Activated naive CD4-positive, alpha-beta T cell treated with anti-CD3 and anti-CD28 coated beads, Interleukin-2, amount 50 U/mL, for 72 hours (primary cell): ENCODE measurements at regions not wholly inside any gene's neighbourhood (a gene's known extent, or its start where the extent isn't known, plus 50 kb on each side); places are given as distances from the start of the nearest gene placed in this dataset.

Experiments used
- ATAC-seq, 2 donors: fragments of 150-1000 bp; cut with Tn5 transposase; 2 replicates each; pipeline ENCODE4 v1.10.0; 2021; ENCODE audit warnings: mild to moderate bottlenecking in 2 of 2, moderate library complexity in 2 of 2
- DNase-seq, 2 donors: peaks; one replicate each; pipeline ENCODE4 v3.0.0; 2021 to 2022; ENCODE audit warnings: low spot score in 2 of 2
- H3K27ac Mint-ChIP-seq, 2 donors: one replicate each; pipeline ENCODE4 v1.8.0; 2022; ENCODE audit warnings: mild to moderate bottlenecking in 2 of 2, mixed read lengths in 2 of 2
- H3K36me3 Mint-ChIP-seq, 2 donors: one replicate each; pipeline ENCODE4 v1.8.0; 2022; ENCODE audit warnings: mixed read lengths in 2 of 2
- H3K9me3 Mint-ChIP-seq, 2 donors: one replicate each; pipeline ENCODE4 v1.8.0; 2022; ENCODE audit warnings: mixed read lengths in 2 of 2

GRCh38 chr1:56315293-56315942 lies 263.9 kb downstream of the PLPP3 start:
- Mint-ChIP-seq H3K36me3 (no peaks in the 10 kb centered on the region), H3K27ac (no peak overlapping the region), H3K9me3 (peaks cover 10 to 14% of the 10 kb centered on the region in 2 donors)
- DNase-seq (no peak), ATAC-seq (no peak)

GRCh38 chr1:56313560-56313959 lies 265.8 kb downstream of the PLPP3 start:
- peaks cover 10 to 14% of the 10 kb centered on the region in 2 donors for H3K9me3 Mint-ChIP-seq
- H3K27ac Mint-ChIP-seq = no peak overlapping the region
- no peak for DNase-seq
- H3K36me3 Mint-ChIP-seq = no peaks in the 10 kb centered on the region
- no peak for ATAC-seq

DNA sequence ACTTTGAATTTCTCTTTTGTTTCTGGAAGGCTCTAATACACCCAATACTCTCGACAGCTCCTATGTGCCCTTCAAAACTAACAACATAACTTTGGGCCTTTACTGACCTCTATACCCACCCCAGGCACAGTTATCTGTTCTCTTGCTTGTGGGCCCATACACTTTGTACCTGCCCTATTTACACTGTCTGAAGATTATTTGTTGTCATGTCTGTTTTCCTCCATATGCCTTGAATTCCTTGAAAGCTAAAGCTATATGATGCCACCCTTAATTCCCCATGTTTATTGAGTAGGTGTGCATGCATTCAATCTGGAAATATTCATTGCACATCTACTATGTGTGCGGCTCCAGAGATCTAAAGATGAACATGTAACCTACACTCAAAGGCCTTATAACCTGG lies 267.6 kb downstream of the PLPP3 start:
- ATAC-seq = no peak
- Mint-ChIP-seq H3K9me3 (peaks cover 15 to 17% of the 10 kb centered on the region in 2 donors), H3K27ac (no peak overlapping the region)

DNA sequence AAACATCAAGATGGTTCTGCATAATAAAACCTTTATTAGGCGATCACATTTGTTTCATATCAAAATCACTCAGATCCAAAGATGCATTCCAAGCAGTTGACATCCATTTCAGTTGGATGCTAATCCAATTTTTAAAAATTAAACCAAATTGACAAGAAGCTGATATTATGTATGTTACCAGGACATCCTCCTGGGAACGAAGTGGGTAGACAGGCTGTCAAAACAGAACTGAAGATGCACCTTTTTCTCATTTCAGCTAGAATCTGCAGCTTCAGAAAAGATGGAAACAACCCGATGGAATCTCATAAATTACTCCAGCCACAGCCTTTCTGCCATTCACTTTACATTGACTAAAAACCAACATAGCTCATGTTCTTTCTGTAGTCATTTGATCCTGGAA lies 268.4 kb downstream of the PLPP3 start:
- no peak for ATAC-seq
- Mint-ChIP-seq H3K36me3 (no peaks in the 10 kb centered on the region), H3K27ac (no peak overlapping the region), H3K9me3 (peaks cover 13 to 15% of the 10 kb centered on the region in 2 donors)
- no peak for DNase-seq

More for the DNA sequence above, 267.6 kb downstream of the PLPP3 start:
- DNase-seq = no peak
- no peaks in the 10 kb centered on the region for H3K36me3 Mint-ChIP-seq

GRCh38 chr1:56309065-56309464 lies 270.3 kb downstream of the PLPP3 start:
- Mint-ChIP-seq H3K9me3 (peaks cover 13 to 19% of the 10 kb centered on the region in 2 donors), H3K36me3 (no peaks in the 10 kb centered on the region), H3K27ac (no peak overlapping the region)
- no peak for ATAC-seq
- DNase-seq = no peak

DNA sequence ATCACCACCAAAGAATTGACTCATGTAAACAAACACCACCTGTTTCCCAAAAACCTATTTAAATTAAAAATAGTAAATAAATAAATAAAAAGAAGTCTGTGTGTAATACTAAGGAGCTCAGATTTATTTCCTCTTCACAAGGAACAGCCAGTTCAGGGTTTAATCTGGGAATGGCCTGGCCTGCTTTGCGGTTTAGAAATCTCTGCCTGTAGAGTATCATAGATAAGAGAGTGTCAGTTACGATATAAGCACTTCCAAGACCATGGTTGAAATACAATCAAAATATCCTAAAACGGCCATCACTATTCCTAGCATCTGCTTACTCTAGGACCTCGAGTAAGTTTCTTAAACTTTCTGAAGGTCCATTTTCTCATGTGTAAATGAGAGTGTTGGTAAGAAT lies 274.4 kb downstream of the PLPP3 start:
- ATAC-seq (no peak), DNase-seq (no peak)
- Mint-ChIP-seq H3K27ac (no peak overlapping the region), H3K9me3 (peaks cover 3 to 8% of the 10 kb centered on the region in 2 donors), H3K36me3 (no peaks in the 10 kb centered on the region)

- Mint-ChIP-seq H3K27ac (no peak overlapping the region), H3K9me3 (peaks cover 3 to 8% of the 10 kb centered on the region in 2 donors), H3K36me3 (no peaks in the 10 kb centered on the region)
- no peak for DNase-seq
- no peak for ATAC-seq
Measured at GRCh38 chr1:56303805-56304204, 275.6 kb downstream of the PLPP3 start.

DNA sequence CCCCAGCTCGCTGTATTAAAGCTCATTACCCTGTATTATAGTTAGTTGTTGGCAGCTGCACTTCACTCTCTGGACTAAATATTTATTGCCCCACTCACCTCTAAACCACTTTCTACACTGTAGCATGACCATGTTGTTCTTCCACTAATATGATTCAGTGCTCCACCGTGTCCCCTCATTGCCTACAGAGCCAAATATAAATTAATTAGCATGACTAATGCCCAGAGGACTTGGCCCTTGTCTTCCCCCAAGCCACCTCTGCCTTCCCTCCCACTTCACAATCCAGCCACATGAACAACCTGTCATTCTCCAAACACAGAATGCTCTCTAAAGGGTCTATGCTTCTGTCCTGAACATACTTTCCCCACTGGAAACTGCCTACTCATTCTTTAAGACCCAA lies 276.5 kb downstream of the PLPP3 start:
- H3K36me3 Mint-ChIP-seq = no peaks in the 10 kb centered on the region
- no peak for DNase-seq

GRCh38 chr1:56301791-56302190 lies 277.6 kb downstream of the PLPP3 start:
- H3K27ac Mint-ChIP-seq = no peak overlapping the region
- DNase-seq = no peak

More for the DNA sequence above, 276.5 kb downstream of the PLPP3 start:
- Mint-ChIP-seq H3K27ac (no peak overlapping the region), H3K9me3 (peaks cover 3 to 8% of the 10 kb centered on the region in 2 donors)
- no peak for ATAC-seq

DNA sequence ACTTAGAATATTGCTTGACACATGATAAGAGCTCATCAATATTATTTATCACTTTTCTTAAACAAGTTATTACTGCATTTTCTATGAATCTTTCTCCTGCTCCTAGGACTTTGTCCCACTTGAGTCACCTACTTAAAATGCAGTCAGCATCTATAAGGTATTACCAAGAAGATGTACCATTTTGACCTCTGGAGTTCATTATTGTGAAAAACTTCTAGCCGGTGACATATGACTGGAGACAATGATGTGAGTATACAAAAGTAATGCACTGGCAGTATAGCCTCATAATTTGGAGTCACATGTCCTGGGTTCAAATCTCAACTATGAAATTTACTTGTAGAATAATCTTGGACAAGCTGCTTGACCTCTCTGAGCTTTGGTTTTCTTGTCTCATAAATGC lies 278.5 kb downstream of the PLPP3 start:
- no peak for DNase-seq
- peaks cover 0 to 4% of the 10 kb centered on the region in 2 donors for H3K9me3 Mint-ChIP-seq

More at GRCh38 chr1:56301791-56302190, 277.6 kb downstream of the PLPP3 start:
- H3K9me3 Mint-ChIP-seq = peaks cover 0 to 4% of the 10 kb centered on the region in 2 donors
- no peak for ATAC-seq
- H3K36me3 Mint-ChIP-seq = no peaks in the 10 kb centered on the region

DNA sequence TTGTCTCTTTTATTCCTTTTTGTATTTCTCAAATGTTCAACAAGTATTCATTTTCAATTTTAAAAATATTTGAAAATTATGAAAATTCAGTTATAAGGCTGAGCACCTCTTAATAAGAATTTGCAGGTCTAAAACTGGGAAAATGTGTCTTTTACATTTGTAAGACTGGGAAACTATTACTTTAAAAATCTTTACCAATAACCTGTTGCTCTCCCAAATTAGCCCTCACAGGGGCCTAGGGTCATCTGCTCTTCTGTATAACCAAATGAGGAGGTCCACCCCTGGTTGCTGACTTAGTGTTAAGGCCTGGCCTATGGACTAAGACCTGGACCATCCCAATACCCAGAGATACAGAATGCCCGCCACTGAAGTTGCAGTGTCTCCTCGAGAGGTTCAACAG lies 280.5 kb downstream of the PLPP3 start:
- peaks cover 7 to 8% of the 10 kb centered on the region in 2 donors for H3K9me3 Mint-ChIP-seq
- H3K36me3 Mint-ChIP-seq = no peaks in the 10 kb centered on the region
- no peak for ATAC-seq
- DNase-seq = no peak
- no peak overlapping the region for H3K27ac Mint-ChIP-seq

More for the DNA sequence above, 278.5 kb downstream of the PLPP3 start:
- no peak for ATAC-seq
- no peak overlapping the region for H3K27ac Mint-ChIP-seq
- no peaks in the 10 kb centered on the region for H3K36me3 Mint-ChIP-seq

GRCh38 chr1:56297904-56298303 lies 281.5 kb downstream of the PLPP3 start:
- Mint-ChIP-seq H3K27ac (no peak overlapping the region), H3K9me3 (peaks cover 8% of the 10 kb centered on the region in 2 donors), H3K36me3 (no peaks in the 10 kb centered on the region)
- no peak for DNase-seq
- ATAC-seq = no peak

GRCh38 chr1:56297208-56297607 lies 282.2 kb downstream of the PLPP3 start:
- H3K36me3 Mint-ChIP-seq = no peaks in the 10 kb centered on the region
- peaks cover 8% of the 10 kb centered on the region in 2 donors for H3K9me3 Mint-ChIP-seq
- ATAC-seq = no peak
- H3K27ac Mint-ChIP-seq = no peak overlapping the region
- no peak for DNase-seq

DNA sequence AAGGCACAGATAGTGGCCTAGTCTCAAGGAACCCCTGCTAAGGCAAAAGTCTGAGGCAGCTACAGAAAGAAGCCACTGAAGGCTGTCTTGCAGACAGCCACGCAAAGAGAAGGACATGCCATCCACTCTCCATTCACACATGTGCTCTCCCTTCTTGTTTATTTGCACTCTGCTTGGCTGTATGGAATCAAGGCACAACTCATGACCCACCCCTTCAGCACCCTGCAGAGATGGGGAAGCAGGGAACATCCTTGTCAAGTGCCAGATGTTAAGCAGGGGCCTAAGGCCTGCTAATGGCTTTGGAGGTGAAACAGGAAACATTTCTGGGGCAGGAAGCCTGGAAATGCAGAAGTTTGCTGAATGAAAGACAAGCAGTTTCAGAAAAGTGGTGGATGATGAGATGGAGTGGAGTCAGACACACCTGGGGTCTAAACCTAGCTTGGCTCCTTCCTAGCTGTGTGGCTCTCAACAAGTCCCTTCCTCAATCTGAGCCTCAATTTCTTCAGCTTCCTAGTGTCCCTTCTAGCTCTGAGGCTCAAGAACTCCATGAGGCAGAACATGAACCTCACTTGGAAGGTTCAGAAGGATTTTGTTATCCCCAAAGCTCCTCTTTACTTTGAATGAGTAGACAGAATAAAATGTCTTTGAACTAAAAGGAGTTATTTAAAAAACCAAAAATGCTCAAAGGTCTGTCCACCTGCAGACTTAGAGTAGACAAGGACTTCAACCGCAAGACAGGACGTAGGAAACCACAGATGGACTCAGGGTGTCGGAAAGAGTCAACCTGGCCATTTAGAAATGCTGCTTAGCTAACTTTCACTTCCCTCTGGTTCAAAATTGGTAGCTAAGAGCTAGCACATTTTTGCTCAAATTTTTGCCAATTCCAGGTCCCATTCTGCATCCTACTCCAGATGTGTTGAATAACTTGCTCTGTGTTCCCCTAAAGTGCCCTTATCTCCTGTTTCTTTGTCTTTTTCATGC lies 283.1 kb downstream of the PLPP3 start:
- no peaks in the 10 kb centered on the region for H3K36me3 Mint-ChIP-seq
- no peak overlapping the region for H3K27ac Mint-ChIP-seq
- DNase-seq = no peak
- no peak for ATAC-seq
- H3K9me3 Mint-ChIP-seq = peaks cover 8% of the 10 kb centered on the region in 2 donors

DNA sequence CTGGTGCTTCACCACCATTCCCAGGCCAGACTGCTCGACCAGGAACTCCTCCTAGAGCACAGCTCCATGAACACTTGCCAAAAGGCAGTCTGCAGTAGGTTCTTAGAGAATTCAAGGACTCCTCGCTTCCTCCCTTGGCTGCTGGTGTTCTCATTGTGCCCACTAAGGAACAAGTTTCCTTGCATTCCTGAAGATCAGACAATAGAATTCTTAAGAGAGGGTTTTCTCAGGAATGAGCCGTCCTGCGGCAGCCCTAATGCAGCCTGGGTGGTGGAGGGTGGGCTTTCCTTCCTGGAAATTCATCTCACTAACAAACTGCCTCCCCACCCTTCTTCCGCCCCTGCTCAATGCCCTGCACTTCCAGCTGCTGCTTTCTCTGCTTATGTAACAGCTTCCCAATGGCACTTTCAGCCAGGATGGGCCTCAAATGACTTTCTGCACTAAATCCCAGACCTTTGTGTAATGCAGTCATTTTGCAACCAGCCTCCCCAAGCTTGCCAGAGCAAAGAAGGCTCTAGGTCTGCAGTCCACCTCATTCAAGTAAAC lies 287.9 kb downstream of the PLPP3 start:
- DNase-seq (no peak), ATAC-seq (no peak)
- Mint-ChIP-seq H3K36me3 (no peaks in the 10 kb centered on the region), H3K27ac (no peak overlapping the region), H3K9me3 (peaks cover 8% of the 10 kb centered on the region in 2 donors)

DNA sequence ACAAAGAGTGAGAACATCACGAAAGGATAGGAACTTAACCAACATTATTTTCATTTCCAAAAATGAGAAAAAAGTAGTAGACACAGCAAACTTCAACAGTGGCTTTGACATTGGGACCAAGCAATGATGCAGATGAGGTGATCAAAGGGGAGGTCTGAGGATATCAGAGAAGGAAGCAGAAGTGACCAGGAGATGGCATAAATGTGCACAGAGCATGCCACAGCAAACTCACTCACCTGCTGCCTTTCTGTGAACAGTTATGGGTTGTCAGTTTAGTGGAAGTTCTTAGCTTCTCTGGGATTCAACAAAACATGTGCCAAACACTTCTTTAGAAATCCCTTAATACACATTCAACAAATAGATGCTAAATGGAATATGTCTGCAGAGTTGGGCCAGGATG lies 290.1 kb downstream of the PLPP3 start:
- ATAC-seq = no peak
- no peak overlapping the region for H3K27ac Mint-ChIP-seq
- no peaks in the 10 kb centered on the region for H3K36me3 Mint-ChIP-seq
- no peak for DNase-seq
- peaks cover 5 to 6% of the 10 kb centered on the region in 2 donors for H3K9me3 Mint-ChIP-seq

GRCh38 chr1:56287721-56288120 lies 291.6 kb downstream of the PLPP3 start:
- Mint-ChIP-seq H3K27ac (no peak overlapping the region), H3K9me3 (peaks cover 0 to 4% of the 10 kb centered on the region in 2 donors), H3K36me3 (no peaks in the 10 kb centered on the region)
- DNase-seq (no peak), ATAC-seq (no peak)
